ENCODE measurements at regions not wholly inside any gene's neighbourhood (a gene's known extent, or its start where the extent isn't known, plus 50 kb on each side); places are given as distances from the start of the nearest gene placed in this dataset.
"Not testable (repeated sequence)": the region's sequence is repeated elsewhere in the genome, so short reads cannot be mapped to it uniquely, and the experiment has no call there.

GRCh38 chr14:34300882-34301734, 160.9 kb downstream of the SPTSSA start:
- DNase-seq: peak; percentile 37 to 64 (median 40)

- no peak for DNase-seq
Observed at GRCh38 chr14:34300330-34300729, 161.7 kb downstream of the SPTSSA start.

DNA sequence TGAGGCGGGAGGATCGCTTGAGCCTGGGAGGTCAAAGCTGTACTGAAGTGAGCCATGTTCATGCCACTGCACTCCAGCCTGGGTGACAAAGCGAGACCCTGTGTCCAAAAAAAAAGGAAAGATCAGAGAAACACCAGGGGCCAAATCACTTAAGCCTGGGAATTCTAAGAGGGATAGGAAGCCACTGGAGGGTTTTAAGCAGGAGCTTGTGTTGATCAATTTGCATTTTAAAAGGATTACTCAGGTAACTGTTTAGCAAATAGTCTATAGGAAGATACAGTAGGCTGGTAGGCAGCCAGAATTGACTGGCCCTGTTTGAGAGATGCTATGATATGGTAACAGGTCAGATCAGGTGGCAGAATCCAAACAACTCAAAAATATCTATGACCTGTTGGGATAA, 162.7 kb downstream of the SPTSSA start:
- DNase-seq: no peak

- DNase-seq: no peak
Observed at GRCh38 chr14:34297786-34298520, 164.1 kb downstream of the SPTSSA start.

- DNase-seq: no peak
Observed at GRCh38 chr14:34283590-34283989, 178.4 kb downstream of the SPTSSA start.

- DNase-seq: no peak
Observed at GRCh38 chr14:34277191-34277590, 184.8 kb downstream of the SPTSSA start.

GRCh38 chr14:34275530-34275929, 186.5 kb downstream of the SPTSSA start:
- no peak for DNase-seq

- peak in 1 of 3 donors; percentile 36 for DNase-seq
Observed at GRCh38 chr14:34275078-34275477, 187.0 kb downstream of the SPTSSA start.

DNA sequence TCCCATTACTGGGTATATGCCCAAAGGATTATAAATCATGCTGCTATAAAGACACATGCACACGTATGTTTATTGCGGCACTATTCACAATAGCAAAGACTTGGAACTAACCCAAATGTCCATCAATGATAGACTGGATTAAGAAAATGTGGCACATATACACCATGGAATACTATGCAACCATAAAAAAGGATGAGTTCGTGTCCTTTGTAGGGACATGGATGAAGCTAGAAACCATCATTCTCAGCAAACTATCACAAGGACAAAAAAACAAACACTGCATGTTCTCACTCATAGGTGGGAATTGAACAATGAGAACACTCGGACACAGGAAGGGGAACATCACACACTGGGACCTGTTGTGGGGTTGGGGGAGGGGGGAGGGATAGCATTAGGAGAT, 188.3 kb downstream of the SPTSSA start:
- DNase-seq: not testable (repeated sequence)

GRCh38 chr14:34270361-34270760, 191.7 kb downstream of the SPTSSA start:
- DNase-seq: no peak

- no peak for DNase-seq
Observed at GRCh38 chr14:34266344-34266743, 195.7 kb downstream of the SPTSSA start.

DNA sequence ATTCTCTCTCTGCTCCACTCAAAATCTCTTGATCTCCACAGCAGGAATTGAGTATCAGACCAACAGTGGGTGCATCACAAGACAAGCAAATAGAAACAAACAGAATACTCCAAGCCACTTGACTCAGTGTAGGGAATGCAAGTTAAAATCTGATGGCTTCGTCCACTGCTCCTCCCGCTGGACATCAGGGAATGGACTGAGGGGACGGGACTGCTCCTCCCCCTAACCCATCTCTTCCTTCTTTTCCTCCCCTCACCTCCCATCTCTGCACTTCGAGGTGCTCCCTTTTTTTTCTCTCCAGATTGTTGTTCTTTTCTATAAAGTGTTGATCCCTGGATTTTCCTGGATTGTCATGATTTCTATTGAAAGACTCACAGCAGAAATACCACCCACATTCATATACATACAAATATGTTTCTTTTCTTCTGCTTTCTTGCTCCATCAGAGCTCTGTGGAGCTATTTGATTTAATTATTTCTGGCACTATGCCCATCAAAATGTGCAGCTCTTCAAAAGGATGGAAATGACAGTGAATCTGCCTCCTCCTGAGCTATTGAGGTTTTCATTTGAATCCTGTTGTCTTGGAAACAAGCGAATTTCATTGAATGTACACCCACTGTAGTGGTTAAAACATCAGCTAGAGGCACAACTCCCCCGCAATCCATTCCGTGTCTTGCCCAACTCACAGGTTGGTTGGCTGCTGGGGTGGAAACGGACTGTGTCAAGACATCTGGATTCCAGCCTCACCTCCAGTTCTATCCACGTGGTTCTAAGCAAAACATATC, 199.7 kb downstream of the SPTSSA start:
- no peak for DNase-seq

GRCh38 chr14:34259996-34260395, 202.0 kb downstream of the SPTSSA start:
- no peak for DNase-seq

- no peak for DNase-seq
Observed at GRCh38 chr14:34258318-34258717, 203.7 kb downstream of the SPTSSA start.

DNA sequence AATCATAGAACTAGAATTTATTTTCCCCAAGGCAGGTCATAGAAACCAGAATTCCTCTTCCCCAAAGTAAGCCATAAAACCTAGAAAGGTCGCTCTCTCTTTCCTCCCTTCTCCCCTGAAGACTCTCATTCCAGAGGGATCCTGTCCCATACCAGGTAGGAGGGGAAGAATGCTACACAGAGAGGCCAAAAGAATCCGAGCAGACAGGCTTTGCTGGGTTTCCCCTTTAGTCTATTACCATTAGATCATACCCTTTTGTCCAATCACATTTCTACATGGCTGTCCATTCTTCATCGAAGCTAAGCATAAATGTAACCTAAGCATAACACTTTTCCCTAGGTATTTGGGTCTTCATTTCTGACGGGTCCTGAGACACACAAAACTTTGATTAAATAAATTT, 204.5 kb downstream of the SPTSSA start:
- no peak for DNase-seq

DNA sequence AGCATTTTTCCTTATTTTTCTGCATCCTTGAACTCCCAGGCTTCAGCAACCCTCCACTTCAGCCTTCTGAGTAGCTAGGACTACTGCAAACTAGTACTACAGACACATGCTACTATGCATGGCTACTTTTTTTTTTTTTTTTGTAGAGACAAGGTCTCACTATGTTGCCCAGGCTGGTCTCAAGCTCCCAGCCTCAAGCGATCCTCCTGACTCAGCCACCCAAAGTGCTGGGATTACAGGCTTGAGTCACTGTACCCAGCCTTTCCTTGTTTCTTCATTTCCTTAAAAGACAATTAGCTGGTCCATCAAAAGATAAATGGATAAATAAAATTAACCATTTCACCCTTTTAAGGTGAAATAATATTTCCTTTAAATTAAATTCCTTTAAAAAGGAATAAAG, 205.8 kb downstream of the SPTSSA start:
- no peak for DNase-seq

DNA sequence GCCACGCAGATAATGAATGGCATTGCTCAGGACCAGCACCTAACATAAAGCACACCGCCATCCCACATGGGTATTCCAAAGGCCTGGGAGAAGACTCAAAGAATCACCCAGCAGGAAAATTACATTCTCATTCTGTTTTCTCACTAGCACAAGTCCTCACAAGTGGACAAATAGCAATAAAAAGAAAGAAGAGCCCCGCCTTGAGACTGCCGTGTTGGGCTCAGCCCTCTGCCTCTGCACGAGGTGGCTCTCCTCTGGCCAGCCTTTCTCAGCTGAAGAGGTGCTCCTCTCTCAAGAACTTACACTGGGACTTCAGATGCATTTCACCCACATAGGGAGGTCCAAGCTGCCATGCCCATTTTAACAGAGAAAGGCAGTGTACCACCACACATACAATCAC, 207.5 kb downstream of the SPTSSA start:
- no peak for DNase-seq

DNA sequence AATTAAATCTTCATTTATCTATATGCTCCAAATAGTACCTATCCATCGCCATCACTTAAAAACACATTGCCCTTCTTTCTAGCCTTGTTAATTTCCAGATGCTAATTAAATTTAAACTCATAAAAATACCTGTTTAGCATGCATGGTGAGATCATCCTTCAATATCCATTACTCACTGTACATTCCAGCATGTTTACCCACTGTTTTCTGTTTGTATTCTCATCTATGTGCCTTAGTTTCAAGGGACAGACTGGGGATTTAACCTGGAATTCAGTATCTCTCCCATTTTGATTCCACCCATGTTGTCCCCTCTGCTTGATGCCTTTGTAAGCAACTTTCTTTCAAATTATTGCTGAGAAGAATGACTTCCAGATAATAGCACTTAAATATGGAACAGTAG, 208.0 kb downstream of the SPTSSA start:
- no peak for DNase-seq

- DNase-seq: no peak
Observed at GRCh38 chr14:34252227-34252626, 209.8 kb downstream of the SPTSSA start.

DNA sequence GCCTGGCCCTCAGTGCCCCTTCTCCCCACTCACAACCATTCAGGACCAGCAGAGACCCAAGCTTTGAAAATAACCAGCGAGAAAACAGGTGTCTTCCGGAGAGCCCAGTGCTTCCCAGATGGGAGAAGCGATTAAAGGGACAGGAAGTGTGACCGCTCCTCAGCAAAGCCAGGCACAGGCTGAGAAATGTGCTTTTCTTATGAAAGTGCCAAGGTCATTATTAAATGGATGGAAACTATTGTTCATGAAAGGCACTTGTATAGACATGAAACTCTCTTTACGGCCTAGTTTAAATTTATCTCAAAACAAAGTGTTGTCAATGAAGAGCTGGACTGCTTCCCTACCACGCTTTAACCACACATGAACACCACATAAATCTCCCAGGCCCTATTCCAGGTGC, 210.4 kb downstream of the SPTSSA start:
- peak in 1 of 3 donors; percentile 41 for DNase-seq

DNA sequence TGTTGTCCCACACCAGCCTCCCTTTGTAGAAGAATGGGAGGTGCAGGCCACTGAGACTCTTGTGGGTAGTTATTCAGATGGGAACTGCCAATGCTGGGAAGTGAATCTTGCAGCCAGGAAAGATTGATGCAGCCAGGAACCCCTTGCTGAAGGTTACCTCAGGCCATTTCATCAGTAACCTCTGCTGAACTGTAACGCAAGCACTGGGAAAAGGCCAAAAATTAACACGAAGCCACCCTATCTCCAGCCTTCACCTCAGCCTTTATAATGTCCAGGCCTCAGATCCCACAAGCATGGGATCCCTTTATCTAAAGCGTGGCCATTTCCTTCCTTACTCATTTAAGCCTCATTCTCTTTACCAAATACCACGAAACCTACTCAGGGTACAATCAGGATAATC, 211.1 kb downstream of the SPTSSA start:
- no peak for DNase-seq

DNA sequence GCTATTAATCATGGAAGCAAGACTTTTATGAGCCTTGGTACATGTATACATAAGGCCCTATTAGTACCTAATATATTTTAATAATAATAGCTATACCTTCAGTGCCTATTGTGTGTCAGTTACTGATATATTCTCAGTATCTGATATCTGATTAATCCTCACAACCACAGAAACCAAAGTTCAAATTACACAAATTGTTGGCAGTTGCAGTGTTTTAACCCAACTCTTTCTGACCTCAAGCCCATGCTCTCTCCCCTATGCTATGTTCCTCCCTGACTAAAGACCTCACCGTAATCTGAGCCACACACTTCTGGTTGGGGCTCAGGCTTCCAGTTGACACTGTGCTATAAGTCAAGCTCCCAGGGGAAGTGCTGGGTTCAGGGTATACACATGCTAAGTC, 214.4 kb downstream of the SPTSSA start:
- no peak for DNase-seq
